ENCODE measurements at regions not wholly inside any gene's neighbourhood (a gene's known extent, or its start where the extent isn't known, plus 50 kb on each side); places are given as distances from the start of the nearest gene placed in this dataset.

DNA sequence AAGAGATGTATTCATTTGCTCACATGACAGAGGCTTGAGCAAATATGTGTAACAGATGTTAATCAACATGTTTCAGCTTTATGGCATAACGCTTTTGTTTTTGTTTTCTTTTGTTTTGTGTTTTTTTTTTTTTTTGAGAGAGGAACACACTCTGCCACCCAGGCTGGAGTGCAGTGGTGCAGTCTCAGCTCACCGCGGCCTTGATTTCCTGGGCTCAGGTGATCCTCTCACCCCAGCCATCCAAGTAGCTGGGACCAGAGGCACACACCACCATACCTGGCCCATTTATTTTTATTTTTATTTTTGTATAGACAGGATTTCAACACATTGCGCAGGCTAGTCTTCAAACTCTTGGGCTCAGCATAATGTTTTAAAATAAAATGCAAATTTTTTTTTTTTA lies 1504.4 kb upstream of the CADM2 start:
- TF ChIP-seq, protein P1, sequence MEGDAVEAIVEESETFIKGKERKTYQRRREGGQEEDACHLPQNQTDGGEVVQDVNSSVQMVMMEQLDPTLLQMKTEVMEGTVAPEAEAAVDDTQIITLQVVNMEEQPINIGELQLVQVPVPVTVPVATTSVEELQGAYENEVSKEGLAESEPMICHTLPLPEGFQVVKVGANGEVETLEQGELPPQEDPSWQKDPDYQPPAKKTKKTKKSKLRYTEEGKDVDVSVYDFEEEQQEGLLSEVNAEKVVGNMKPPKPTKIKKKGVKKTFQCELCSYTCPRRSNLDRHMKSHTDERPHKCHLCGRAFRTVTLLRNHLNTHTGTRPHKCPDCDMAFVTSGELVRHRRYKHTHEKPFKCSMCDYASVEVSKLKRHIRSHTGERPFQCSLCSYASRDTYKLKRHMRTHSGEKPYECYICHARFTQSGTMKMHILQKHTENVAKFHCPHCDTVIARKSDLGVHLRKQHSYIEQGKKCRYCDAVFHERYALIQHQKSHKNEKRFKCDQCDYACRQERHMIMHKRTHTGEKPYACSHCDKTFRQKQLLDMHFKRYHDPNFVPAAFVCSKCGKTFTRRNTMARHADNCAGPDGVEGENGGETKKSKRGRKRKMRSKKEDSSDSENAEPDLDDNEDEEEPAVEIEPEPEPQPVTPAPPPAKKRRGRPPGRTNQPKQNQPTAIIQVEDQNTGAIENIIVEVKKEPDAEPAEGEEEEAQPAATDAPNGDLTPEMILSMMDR (IDR thresholded peaks at IDR 0.05; ENCODE audit: low read depth, low read length, missing control alignments): no peak
- Histone ChIP-seq H3K27me3 (replicated peaks) (no peaks in the 10 kb centered on the region), H3K36me3 (replicated peaks) (no peaks in the 10 kb centered on the region), H3K4me3 (ENCODE audit: low read depth, low read length) (no peak overlapping the region), H3K27ac (no peak overlapping the region)
- in situ Hi-C loops (cut with HindIII; ENCODE audit: low pct_ligation_motif_present, low sequenced_read_pairs): no loop called here
- no peak for DNase-seq

DNA sequence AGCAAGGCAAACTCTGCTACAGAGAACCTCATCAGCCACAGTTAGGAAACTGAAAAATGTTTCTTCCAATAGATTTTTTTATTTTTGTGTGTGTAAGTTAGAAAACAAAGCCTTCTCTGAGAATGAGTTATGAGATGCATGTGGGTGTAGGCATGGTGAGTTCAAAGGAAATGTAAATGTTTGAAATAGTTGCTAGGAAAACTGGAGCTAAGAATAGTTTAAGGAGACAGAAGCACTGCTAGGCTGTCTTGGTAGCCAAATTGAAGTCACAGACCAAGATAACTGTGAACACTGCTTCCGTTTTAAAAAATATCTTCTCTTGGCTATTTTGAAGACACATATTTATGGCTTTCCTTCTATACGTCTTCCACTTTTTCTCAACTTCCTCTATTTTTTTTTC lies 1501.2 kb upstream of the CADM2 start:
- TF ChIP-seq, protein P1 (IDR thresholded peaks at IDR 0.05; ENCODE audit: low read depth, low read length, missing control alignments): no peak
- DNase-seq: no peak
- no peak overlapping the region for H3K27ac ChIP-seq
- no peaks in the 10 kb centered on the region for H3K36me3 ChIP-seq (replicated peaks)
- H3K27me3 ChIP-seq (replicated peaks): no peaks in the 10 kb centered on the region
- H3K4me3 ChIP-seq (ENCODE audit: low read depth, low read length): no peak overlapping the region
- in situ Hi-C loops (cut with HindIII; ENCODE audit: low pct_ligation_motif_present, low sequenced_read_pairs): no loop called here

DNA sequence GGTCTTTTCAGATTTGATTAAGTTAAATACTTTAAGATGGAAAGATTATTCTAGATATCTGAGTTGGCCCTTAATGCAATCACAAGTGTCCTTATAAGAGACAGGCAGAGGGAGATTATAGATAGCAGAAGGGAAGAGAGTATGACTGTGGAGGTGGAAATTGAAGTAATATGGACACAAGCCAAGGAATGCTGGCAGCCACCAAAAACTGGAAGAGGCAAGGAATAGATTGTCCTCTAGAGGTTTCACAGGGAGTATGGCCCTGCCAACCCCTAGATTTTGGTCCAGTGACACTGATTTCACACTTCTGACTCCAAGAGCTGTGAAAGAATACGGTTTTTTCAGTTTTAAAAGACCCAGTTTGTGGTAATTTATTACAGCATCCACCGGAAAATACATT lies 1498.7 kb upstream of the CADM2 start:
- no peaks in the 10 kb centered on the region for H3K27me3 ChIP-seq (replicated peaks)
- no peak for DNase-seq
- in situ Hi-C loops (cut with HindIII; ENCODE audit: low pct_ligation_motif_present, low sequenced_read_pairs): no loop called here
- TF ChIP-seq, protein P1 (IDR thresholded peaks at IDR 0.05; ENCODE audit: low read depth, low read length, missing control alignments): no peak
- no peak overlapping the region for H3K27ac ChIP-seq
- no peaks in the 10 kb centered on the region for H3K36me3 ChIP-seq (replicated peaks)
- H3K4me3 ChIP-seq (ENCODE audit: low read depth, low read length): no peak overlapping the region

DNA sequence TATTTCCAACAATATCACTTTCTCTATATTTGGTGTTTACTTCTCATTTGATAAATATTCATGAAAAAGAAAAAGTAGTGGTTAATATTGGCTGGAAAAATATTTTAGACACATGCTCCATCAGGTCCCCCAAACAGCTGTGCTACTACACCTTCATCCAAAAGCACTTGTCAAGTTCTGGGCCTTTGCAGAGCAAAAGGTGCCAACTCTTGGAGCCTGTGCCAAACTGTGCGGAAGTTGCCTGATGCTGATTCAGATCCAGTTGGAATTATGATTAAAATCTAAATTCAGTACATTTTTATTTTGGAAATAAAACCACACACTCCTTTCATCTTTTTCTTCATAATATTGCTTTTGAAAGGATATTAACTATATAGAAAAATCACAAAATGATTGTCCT lies 1497.4 kb upstream of the CADM2 start:
- TF ChIP-seq, protein P1 (IDR thresholded peaks at IDR 0.05; ENCODE audit: low read depth, low read length, missing control alignments): no peak
- DNase-seq: no peak
- in situ Hi-C loops (cut with HindIII; ENCODE audit: low pct_ligation_motif_present, low sequenced_read_pairs): no loop called here
- no peak overlapping the region for H3K27ac ChIP-seq
- no peaks in the 10 kb centered on the region for H3K27me3 ChIP-seq (replicated peaks)
- no peaks in the 10 kb centered on the region for H3K36me3 ChIP-seq (replicated peaks)
- no peak overlapping the region for H3K4me3 ChIP-seq (ENCODE audit: low read depth, low read length)

DNA sequence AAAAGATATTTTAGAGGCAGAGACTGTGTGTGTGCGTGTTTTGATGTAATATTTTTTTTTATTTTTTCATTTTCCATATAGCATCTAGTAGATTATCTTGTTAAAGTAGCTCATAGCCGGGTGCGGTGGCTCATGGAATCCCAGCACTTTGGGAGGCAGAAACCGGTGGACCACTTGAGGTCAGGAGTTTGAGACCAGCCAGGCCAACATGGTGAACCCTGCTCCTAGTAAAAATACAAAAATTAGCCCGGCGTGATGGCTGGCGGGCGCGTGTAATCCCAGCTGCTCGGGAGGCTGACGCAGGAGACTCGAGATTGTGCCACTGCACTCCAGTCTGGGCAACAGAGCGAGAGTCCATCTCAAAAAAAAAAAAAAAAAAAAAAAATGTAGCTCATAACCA lies 1481.2 kb upstream of the CADM2 start:
- Histone ChIP-seq H3K27me3 (replicated peaks) (no peaks in the 10 kb centered on the region), H3K27ac (no peak overlapping the region), H3K36me3 (replicated peaks) (no peaks in the 10 kb centered on the region), H3K4me3 (ENCODE audit: low read depth, low read length) (no peak overlapping the region)
- TF ChIP-seq, protein P1 (IDR thresholded peaks at IDR 0.05; ENCODE audit: low read depth, low read length, missing control alignments): no peak
- DNase-seq: no peak
- in situ Hi-C loops (cut with HindIII; ENCODE audit: low pct_ligation_motif_present, low sequenced_read_pairs): no loop called here

DNA sequence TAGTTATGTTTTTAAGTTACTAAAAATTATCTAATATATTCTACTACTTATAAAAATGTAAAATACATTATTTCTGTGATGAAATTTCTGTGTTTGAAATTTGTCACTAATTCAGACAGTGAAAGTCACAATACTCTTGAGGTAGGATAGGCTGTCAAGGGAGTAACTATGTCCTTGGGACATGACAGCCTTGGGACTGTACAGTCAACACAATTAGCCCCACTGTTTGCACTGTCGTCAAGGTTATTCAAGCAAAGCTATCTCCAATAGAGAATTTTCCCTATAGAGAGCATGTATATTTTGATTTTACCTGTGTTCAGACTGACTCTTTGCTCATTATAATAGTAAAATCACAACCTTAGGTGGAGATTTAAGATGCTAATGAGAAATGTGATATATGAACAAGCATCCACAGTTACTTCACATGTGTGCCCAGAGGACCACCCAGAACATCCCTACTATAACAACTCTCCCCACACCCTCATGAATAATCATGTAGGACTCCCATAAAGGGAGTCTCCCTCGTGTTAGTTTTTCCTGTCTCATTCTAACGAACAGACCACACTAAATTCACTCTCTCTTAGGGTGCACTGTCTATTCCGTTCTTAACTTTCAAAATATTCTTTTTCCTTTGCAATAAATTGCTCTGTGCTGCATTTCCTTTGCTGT lies 1476.3 kb upstream of the CADM2 start:
- no peaks in the 10 kb centered on the region for H3K36me3 ChIP-seq (replicated peaks)
- in situ Hi-C loops (cut with HindIII; ENCODE audit: low pct_ligation_motif_present, low sequenced_read_pairs): no loop called here
- no peak for DNase-seq
- TF ChIP-seq, protein P1 (IDR thresholded peaks at IDR 0.05; ENCODE audit: low read depth, low read length, missing control alignments): no peak
- H3K4me3 ChIP-seq (ENCODE audit: low read depth, low read length): no peak overlapping the region
- H3K27ac ChIP-seq: no peak overlapping the region
- H3K27me3 ChIP-seq (replicated peaks): no peaks in the 10 kb centered on the region

Data from brain microvascular endothelial cell (primary cell).